Gastrocnemius medialis (tissue), 4 donors: ENCODE measurements at regions not wholly inside any gene's neighbourhood (a gene's known extent, or its start where the extent isn't known, plus 50 kb on each side); places are given as distances from the start of the nearest gene placed in this dataset.

Source experiments
- CTCF ChIP-seq, 5 experiments: fragments of 450-650 bp in 3 of 5; fragments of 200-600 bp in 2 of 5; sonication (generic) in 2 of 5; IDR thresholded peaks in 4 of 5; conservative IDR thresholded peaks in 1 of 5; 1 replicate in 4 of 5; 2 replicates in 1 of 5; pipeline ENCODE4 v1.5.1; 2016 to 2019; ENCODE audit warnings: antibody characterized with exemption in 5 of 5, mild to moderate bottlenecking in 3 of 5, moderate library complexity in 3 of 5
- POLR2A ChIP-seq, 2 donors: fragments of 450-650 bp; IDR thresholded peaks; one replicate each; pipeline ENCODE4 v1.6.1; 2017; ENCODE audit warnings: antibody characterized with exemption in 2 of 2, mild to moderate bottlenecking in 2 of 2, moderate library complexity in 2 of 2

- TF ChIP-seq CTCF (IDR thresholded peaks at IDR 0.05 in 4 of 5, conservative IDR thresholded peaks at IDR 0.05 in 1 of 5) (no peak), POLR2A (IDR thresholded peaks at IDR 0.05) (no peak)
Observed at GRCh38 chr6:144632266-144632665, 347.1 kb downstream of the UTRN start.
